ENCODE measurements at regions not wholly inside any gene's neighbourhood (a gene's known extent, or its start where the extent isn't known, plus 50 kb on each side); places are given as distances from the start of the nearest gene placed in this dataset.

DNA sequence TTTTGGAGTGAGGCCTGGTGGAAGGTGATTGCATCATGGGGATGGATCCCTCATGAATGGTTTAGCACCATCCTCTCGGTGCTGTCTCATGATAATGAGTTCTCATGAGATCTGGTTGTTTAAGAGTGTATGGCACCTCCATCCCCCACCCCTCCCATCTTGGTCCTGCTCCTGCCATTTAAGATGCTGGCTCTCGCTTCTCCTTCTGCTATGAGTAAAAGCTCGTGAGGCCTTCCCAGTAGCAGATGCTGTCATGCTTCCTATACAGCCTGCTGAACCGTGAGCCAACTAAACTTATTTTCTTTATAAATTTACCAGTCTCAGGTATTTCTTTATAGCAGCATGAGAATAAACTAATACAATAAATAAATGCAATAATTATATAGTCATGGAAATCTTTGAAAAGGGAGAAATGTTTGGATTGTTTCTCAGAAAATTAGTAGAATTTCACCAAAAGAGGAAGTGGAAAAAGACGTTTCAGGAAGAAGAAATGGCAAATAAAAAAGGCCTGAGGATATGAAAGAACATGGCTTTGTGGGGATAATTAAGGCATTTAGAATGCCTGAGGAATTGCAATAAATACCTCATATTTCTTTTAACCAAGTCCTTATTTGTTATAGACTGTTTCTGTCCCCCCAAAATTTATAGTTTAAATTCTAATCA is 451.2 kb upstream of the ADGRL4 start:
- ATAC-seq, result no peak
- H3K27me3 ChIP-seq, result no peaks in the 10 kb centered on the region
- no peaks in the 10 kb centered on the region for H3K36me3 ChIP-seq
- no peaks in the 10 kb centered on the region for H3K4me1 ChIP-seq
- H3K9me3 ChIP-seq, result peaks cover 0 to 3% (median 0%) of the 10 kb centered on the region in 11 donors
- H3K4me3 ChIP-seq, result no peak overlapping the region
- intact Hi-C loops (cut with DNase I), result no loop called here
- no peak for DNase-seq
- 66 to 70% methylated on average over 5 of the region's 5 CpGs for WGBS, 2 donors
- TF ChIP-seq, protein P1, sequence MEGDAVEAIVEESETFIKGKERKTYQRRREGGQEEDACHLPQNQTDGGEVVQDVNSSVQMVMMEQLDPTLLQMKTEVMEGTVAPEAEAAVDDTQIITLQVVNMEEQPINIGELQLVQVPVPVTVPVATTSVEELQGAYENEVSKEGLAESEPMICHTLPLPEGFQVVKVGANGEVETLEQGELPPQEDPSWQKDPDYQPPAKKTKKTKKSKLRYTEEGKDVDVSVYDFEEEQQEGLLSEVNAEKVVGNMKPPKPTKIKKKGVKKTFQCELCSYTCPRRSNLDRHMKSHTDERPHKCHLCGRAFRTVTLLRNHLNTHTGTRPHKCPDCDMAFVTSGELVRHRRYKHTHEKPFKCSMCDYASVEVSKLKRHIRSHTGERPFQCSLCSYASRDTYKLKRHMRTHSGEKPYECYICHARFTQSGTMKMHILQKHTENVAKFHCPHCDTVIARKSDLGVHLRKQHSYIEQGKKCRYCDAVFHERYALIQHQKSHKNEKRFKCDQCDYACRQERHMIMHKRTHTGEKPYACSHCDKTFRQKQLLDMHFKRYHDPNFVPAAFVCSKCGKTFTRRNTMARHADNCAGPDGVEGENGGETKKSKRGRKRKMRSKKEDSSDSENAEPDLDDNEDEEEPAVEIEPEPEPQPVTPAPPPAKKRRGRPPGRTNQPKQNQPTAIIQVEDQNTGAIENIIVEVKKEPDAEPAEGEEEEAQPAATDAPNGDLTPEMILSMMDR (IDR thresholded peaks at IDR 0.05), result no peak
- H3K27ac ChIP-seq, result no peak overlapping the region

DNA sequence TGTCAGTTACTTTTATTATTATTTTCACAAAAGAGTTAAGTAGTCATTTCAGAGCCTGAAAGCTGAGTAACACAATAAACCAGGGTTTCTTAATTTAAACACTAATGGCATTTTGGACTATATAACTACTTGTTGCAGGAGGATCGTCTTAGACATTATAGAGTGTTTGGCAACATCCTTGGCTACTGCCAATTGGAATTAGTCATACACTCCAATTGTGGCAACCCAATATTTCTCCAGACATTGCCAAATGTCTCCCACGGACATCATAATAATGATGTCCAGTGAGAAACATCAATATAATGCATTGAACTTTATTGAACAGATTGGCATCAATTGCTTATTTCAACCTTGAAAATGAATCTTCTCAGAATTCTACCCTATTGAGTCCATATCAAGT is 441.9 kb upstream of the ADGRL4 start:
- DNase-seq, result no peak
- no peak overlapping the region for H3K27ac ChIP-seq
- no peak overlapping the region for H3K4me3 ChIP-seq
- no peak for ATAC-seq
- no peaks in the 10 kb centered on the region for H3K36me3 ChIP-seq
- TF ChIP-seq, protein P1 (IDR thresholded peaks at IDR 0.05), result no peak
- no peaks in the 10 kb centered on the region for H3K4me1 ChIP-seq
- peaks cover 0 to 6% (median 0%) of the 10 kb centered on the region in 11 donors for H3K9me3 ChIP-seq
- intact Hi-C loops (cut with DNase I), result no loop called here
- 83 to 88% methylated on average over 2 of the region's 2 CpGs for WGBS, 2 donors
- no peaks in the 10 kb centered on the region for H3K27me3 ChIP-seq

DNA sequence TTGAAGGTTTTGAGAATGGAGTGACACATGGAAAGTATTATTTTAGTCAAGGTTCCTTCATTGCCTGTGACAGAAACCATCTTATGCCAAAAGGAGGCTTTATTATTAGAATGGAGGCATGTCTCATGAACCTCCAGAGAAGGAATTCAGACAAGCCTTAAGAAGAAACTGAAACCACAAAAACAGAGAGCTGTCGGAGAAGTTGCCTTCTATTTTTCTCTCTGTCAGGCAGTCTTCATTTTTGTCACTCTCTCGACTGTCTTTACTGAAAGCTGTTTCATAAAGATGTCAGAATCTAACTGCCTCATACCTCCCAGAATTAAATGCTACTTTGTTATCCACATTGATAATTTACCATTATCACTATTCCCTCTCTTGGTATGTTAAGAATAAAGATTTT is 434.7 kb upstream of the ADGRL4 start:
- intact Hi-C loops (cut with DNase I), result no loop called here
- H3K9me3 ChIP-seq, result peaks cover 0 to 6% (median 0%) of the 10 kb centered on the region in 11 donors
- no peak overlapping the region for H3K27ac ChIP-seq
- DNase-seq (no peak), ATAC-seq (no peak)
- H3K4me1 ChIP-seq, result no peaks in the 10 kb centered on the region
- WGBS, 2 donors, result 62 to 78% methylated on average over 2 of the region's 2 CpGs
- no peak overlapping the region for H3K4me3 ChIP-seq
- no peaks in the 10 kb centered on the region for H3K27me3 ChIP-seq
- TF ChIP-seq, protein P1 (IDR thresholded peaks at IDR 0.05), result no peak
- no peaks in the 10 kb centered on the region for H3K36me3 ChIP-seq

DNA sequence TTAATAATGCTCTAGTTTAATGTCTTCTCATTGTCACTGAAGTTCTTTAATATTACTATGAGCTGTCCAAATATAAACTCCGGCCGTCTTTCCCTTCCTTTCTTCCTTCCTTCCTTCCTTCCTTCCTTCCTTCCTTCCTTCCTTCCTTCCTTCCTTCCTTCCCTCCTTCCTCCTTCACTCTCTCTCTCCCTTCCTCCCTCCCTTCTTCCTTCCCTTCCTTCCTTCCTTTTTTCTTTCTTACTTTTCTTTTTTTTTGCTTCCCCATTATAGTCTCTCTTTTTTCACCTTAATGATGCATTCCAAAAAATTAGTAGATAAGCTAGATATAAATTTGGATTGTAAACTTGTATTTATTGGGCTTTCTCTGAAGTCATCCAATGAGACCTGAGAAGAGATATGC is 431.0 kb upstream of the ADGRL4 start:
- H3K27me3 ChIP-seq, result no peaks in the 10 kb centered on the region
- TF ChIP-seq, protein P1 (IDR thresholded peaks at IDR 0.05), result no peak
- H3K36me3 ChIP-seq, result no peaks in the 10 kb centered on the region
- no peaks in the 10 kb centered on the region for H3K9me3 ChIP-seq
- intact Hi-C loops (cut with DNase I), result no loop called here
- no peaks in the 10 kb centered on the region for H3K4me1 ChIP-seq
- DNase-seq (no peak), ATAC-seq (no peak)
- no peak overlapping the region for H3K4me3 ChIP-seq
- WGBS, 2 donors, result 58 to 61% methylated on average over 2 of the region's 2 CpGs
- no peak overlapping the region for H3K27ac ChIP-seq
